ENCODE measurements at regions not wholly inside any gene's neighbourhood (a gene's known extent, or its start where the extent isn't known, plus 50 kb on each side); places are given as distances from the start of the nearest gene placed in this dataset.

- Mint-ChIP-seq H3K27ac (no peak overlapping the region), H3K9me3 (no peaks in the 10 kb centered on the region)
Measured at GRCh38 chrX:97987979-97988378, 1104.3 kb downstream of the RPA4 start.

GRCh38 chrX:97995834-97996233 lies 1112.1 kb downstream of the RPA4 start:
- H3K27me3 Mint-ChIP-seq = no peaks in the 10 kb centered on the region
- no peaks in the 10 kb centered on the region for H3K9me3 Mint-ChIP-seq
- no peak overlapping the region for H3K4me3 Mint-ChIP-seq
- H3K36me3 Mint-ChIP-seq = no peaks in the 10 kb centered on the region
- no peak overlapping the region for H3K27ac Mint-ChIP-seq
- intact Hi-C loops (cut with micrococcal nuclease) = no loop called here
- CTCF ChIA-PET = no interaction called here
- no peak for DNase-seq
- POLR2A ChIA-PET = no interaction called here
- H3K4me1 Mint-ChIP-seq (ENCODE audit: low read depth) = no peaks in the 10 kb centered on the region

More at GRCh38 chrX:97987979-97988378, 1104.3 kb downstream of the RPA4 start:
- H3K4me1 Mint-ChIP-seq (ENCODE audit: low read depth) = no peaks in the 10 kb centered on the region
- POLR2A ChIA-PET = no interaction called here
- no peaks in the 10 kb centered on the region for H3K36me3 Mint-ChIP-seq
- no peak overlapping the region for H3K4me3 Mint-ChIP-seq
- H3K27me3 Mint-ChIP-seq = no peaks in the 10 kb centered on the region
- CTCF ChIA-PET = no interaction called here
- intact Hi-C loops (cut with micrococcal nuclease) = no loop called here
- no peak for DNase-seq

- Mint-ChIP-seq H3K9me3 (no peaks in the 10 kb centered on the region), H3K27me3 (no peaks in the 10 kb centered on the region), H3K4me3 (no peak overlapping the region), H3K27ac (no peak overlapping the region), H3K4me1 (ENCODE audit: low read depth) (no peaks in the 10 kb centered on the region), H3K36me3 (no peaks in the 10 kb centered on the region)
- ChIA-PET POLR2A (no interaction called here), CTCF (no interaction called here)
- DNase-seq = no peak
- intact Hi-C loops (cut with micrococcal nuclease) = no loop called here
Measured at GRCh38 chrX:98028691-98029090, 1145.0 kb downstream of the RPA4 start.

- H3K27ac Mint-ChIP-seq = no peak overlapping the region
Measured at GRCh38 chrX:98029861-98030260, 1146.2 kb downstream of the RPA4 start.

GRCh38 chrX:98057176-98057575 lies 1173.5 kb downstream of the RPA4 start:
- H3K36me3 Mint-ChIP-seq = no peaks in the 10 kb centered on the region
- H3K27me3 Mint-ChIP-seq = no peaks in the 10 kb centered on the region
- H3K4me1 Mint-ChIP-seq (ENCODE audit: low read depth) = no peaks in the 10 kb centered on the region
- H3K4me3 Mint-ChIP-seq = no peak overlapping the region
- CTCF ChIA-PET = no interaction called here
- no peak for DNase-seq
- POLR2A ChIA-PET = no interaction called here
- no peak overlapping the region for H3K27ac Mint-ChIP-seq
- intact Hi-C loops (cut with micrococcal nuclease) = no loop called here
- H3K9me3 Mint-ChIP-seq = no peaks in the 10 kb centered on the region

More at GRCh38 chrX:98029861-98030260, 1146.2 kb downstream of the RPA4 start:
- no peaks in the 10 kb centered on the region for H3K27me3 Mint-ChIP-seq
- H3K9me3 Mint-ChIP-seq = no peaks in the 10 kb centered on the region
- DNase-seq = no peak
- H3K36me3 Mint-ChIP-seq = no peaks in the 10 kb centered on the region
- intact Hi-C loops (cut with micrococcal nuclease) = no loop called here
- H3K4me3 Mint-ChIP-seq = no peak overlapping the region
- no peaks in the 10 kb centered on the region for H3K4me1 Mint-ChIP-seq (ENCODE audit: low read depth)
- ChIA-PET CTCF (no interaction called here), POLR2A (no interaction called here)

- CTCF ChIA-PET = no interaction called here
- no peaks in the 10 kb centered on the region for H3K36me3 Mint-ChIP-seq
- no peaks in the 10 kb centered on the region for H3K27me3 Mint-ChIP-seq
- H3K9me3 Mint-ChIP-seq = no peaks in the 10 kb centered on the region
- no peaks in the 10 kb centered on the region for H3K4me1 Mint-ChIP-seq (ENCODE audit: low read depth)
- no peak for DNase-seq
- H3K27ac Mint-ChIP-seq = no peak overlapping the region
- no peak overlapping the region for H3K4me3 Mint-ChIP-seq
- intact Hi-C loops (cut with micrococcal nuclease) = no loop called here
- POLR2A ChIA-PET = no interaction called here
Measured at GRCh38 chrX:98065151-98065550, 1181.4 kb downstream of the RPA4 start.

GRCh38 chrX:98067611-98068010 lies 1183.9 kb downstream of the RPA4 start:
- CTCF ChIA-PET = no interaction called here
- DNase-seq = no peak
- Mint-ChIP-seq H3K27ac (no peak overlapping the region), H3K9me3 (no peaks in the 10 kb centered on the region), H3K4me1 (ENCODE audit: low read depth) (no peaks in the 10 kb centered on the region), H3K27me3 (no peaks in the 10 kb centered on the region), H3K36me3 (no peaks in the 10 kb centered on the region), H3K4me3 (no peak overlapping the region)
- POLR2A ChIA-PET = no interaction called here
- intact Hi-C loops (cut with micrococcal nuclease) = no loop called here

GRCh38 chrX:98068024-98068580 lies 1184.4 kb downstream of the RPA4 start:
- Mint-ChIP-seq H3K4me1 (ENCODE audit: low read depth) (no peaks in the 10 kb centered on the region), H3K27me3 (no peaks in the 10 kb centered on the region), H3K4me3 (no peak overlapping the region), H3K36me3 (no peaks in the 10 kb centered on the region), H3K9me3 (no peaks in the 10 kb centered on the region), H3K27ac (no peak overlapping the region)
- intact Hi-C loops (cut with micrococcal nuclease) = no loop called here
- CTCF ChIA-PET = no interaction called here
- POLR2A ChIA-PET = no interaction called here
- no peak for DNase-seq

GRCh38 chrX:98071331-98071730 lies 1187.6 kb downstream of the RPA4 start:
- ChIA-PET POLR2A (no interaction called here), CTCF (no interaction called here)
- Mint-ChIP-seq H3K9me3 (no peaks in the 10 kb centered on the region), H3K4me1 (ENCODE audit: low read depth) (no peaks in the 10 kb centered on the region), H3K27ac (no peak overlapping the region), H3K4me3 (no peak overlapping the region), H3K36me3 (no peaks in the 10 kb centered on the region), H3K27me3 (no peaks in the 10 kb centered on the region)
- intact Hi-C loops (cut with micrococcal nuclease) = no loop called here
- no peak for DNase-seq

- DNase-seq = no peak
Measured at GRCh38 chrX:98077440-98077839, 1193.7 kb downstream of the RPA4 start.

GRCh38 chrX:98111684-98112083 lies 1228.0 kb downstream of the RPA4 start:
- DNase-seq = no peak
- POLR2A ChIA-PET = no interaction called here
- intact Hi-C loops (cut with micrococcal nuclease) = no loop called here
- Mint-ChIP-seq H3K27me3 (no peaks in the 10 kb centered on the region), H3K27ac (no peak overlapping the region), H3K4me3 (no peak overlapping the region), H3K4me1 (ENCODE audit: low read depth) (no peaks in the 10 kb centered on the region), H3K9me3 (no peaks in the 10 kb centered on the region), H3K36me3 (no peaks in the 10 kb centered on the region)
- CTCF ChIA-PET = no interaction called here

More at GRCh38 chrX:98077440-98077839, 1193.7 kb downstream of the RPA4 start:
- peaks cover 2% of the 10 kb centered on the region for H3K9me3 Mint-ChIP-seq
- H3K4me1 Mint-ChIP-seq (ENCODE audit: low read depth) = no peaks in the 10 kb centered on the region
- CTCF ChIA-PET = no interaction called here
- intact Hi-C loops (cut with micrococcal nuclease) = no loop called here
- H3K27ac Mint-ChIP-seq = no peak overlapping the region
- no peaks in the 10 kb centered on the region for H3K27me3 Mint-ChIP-seq
- POLR2A ChIA-PET = no interaction called here
- H3K36me3 Mint-ChIP-seq = no peaks in the 10 kb centered on the region
- no peak overlapping the region for H3K4me3 Mint-ChIP-seq

- no peak for DNase-seq
- Mint-ChIP-seq H3K36me3 (no peaks in the 10 kb centered on the region), H3K9me3 (no peaks in the 10 kb centered on the region), H3K27ac (no peak overlapping the region), H3K27me3 (no peaks in the 10 kb centered on the region), H3K4me3 (no peak overlapping the region), H3K4me1 (ENCODE audit: low read depth) (no peaks in the 10 kb centered on the region)
- ChIA-PET CTCF (no interaction called here), POLR2A (no interaction called here)
- intact Hi-C loops (cut with micrococcal nuclease) = no loop called here
Measured at GRCh38 chrX:98114021-98114420, 1230.3 kb downstream of the RPA4 start.

- no peaks in the 10 kb centered on the region for H3K4me1 Mint-ChIP-seq (ENCODE audit: low read depth)
- DNase-seq = no peak
- H3K4me3 Mint-ChIP-seq = no peak overlapping the region
- no peak overlapping the region for H3K27ac Mint-ChIP-seq
- POLR2A ChIA-PET = no interaction called here
- no peaks in the 10 kb centered on the region for H3K27me3 Mint-ChIP-seq
- H3K36me3 Mint-ChIP-seq = no peaks in the 10 kb centered on the region
- intact Hi-C loops (cut with micrococcal nuclease) = no loop called here
- peaks cover 4% of the 10 kb centered on the region for H3K9me3 Mint-ChIP-seq
- CTCF ChIA-PET = no interaction called here
Measured at GRCh38 chrX:98141466-98141865, 1257.8 kb downstream of the RPA4 start.

- intact Hi-C loops (cut with micrococcal nuclease) = no loop called here
- Mint-ChIP-seq H3K27me3 (no peaks in the 10 kb centered on the region), H3K27ac (no peak overlapping the region), H3K36me3 (no peaks in the 10 kb centered on the region), H3K4me1 (ENCODE audit: low read depth) (no peaks in the 10 kb centered on the region), H3K4me3 (no peak overlapping the region), H3K9me3 (no peaks in the 10 kb centered on the region)
- POLR2A ChIA-PET = no interaction called here
- DNase-seq = no peak
- CTCF ChIA-PET = no interaction called here
Measured at GRCh38 chrX:98191003-98191402, 1307.3 kb downstream of the RPA4 start.

Data from activated CD4-positive, alpha-beta memory T cell treated with anti-CD3 and anti-CD28 coated beads for 36 hours (primary cell).